ENCODE measurements at regions not wholly inside any gene's neighbourhood (a gene's known extent, or its start where the extent isn't known, plus 50 kb on each side); places are given as distances from the start of the nearest gene placed in this dataset.

DNA sequence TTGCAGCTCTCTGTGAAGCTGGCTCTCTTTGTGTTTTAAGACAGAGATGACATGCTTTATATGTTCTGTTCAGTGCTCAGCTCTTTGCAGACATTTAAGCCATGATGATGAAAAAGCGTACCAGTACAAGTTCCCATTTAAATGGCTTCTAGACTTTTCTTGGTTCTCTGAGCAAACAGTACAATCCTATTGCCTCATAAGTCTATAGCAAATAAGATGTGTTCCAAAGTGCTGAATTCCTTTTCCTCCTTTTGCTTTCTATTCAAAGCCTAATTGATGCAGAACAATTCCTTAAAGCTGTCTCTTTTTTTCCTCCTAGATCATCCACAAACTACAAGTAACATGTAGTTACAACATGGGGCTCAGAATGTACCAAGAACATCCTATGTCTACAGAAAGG lies 168.8 kb upstream of the SPATS2L start:
- no peak for DNase-seq (ENCODE audit: low spot score)

DNA sequence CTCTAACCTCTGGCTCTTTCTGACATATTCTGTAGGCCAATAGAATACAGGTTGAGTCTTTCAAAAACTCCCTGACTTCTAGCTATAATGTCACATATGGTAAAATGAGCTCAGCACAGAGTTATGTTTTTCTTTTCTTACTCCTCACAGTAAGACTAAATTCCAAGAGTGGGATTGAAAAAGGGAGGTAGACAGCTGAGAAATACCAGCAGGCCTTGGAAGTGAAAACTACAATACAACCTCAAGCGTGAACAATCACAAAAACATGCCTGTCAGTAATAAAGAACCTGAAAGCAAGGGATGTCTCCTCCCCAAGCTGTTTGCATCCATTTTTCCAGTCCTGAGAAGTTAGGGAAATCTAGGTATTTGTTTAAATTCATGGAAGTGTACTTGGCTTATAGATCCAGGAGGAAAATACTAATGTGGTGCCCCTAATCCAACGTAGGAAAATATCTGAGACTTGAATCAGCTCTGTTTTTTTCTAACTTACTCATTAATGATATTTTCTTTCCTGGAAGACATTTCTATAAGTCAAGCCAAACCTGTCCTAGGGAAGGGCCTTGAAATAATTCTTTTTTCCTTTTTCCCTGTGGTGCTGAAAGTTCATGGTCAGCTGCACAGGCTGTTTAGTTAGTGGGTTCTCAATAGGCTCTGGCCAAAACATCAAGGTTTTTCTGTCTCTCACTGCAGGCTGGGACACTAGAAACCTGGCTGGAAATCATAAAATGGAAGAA lies 167.9 kb upstream of the SPATS2L start:
- no peak for DNase-seq (ENCODE audit: low spot score)

DNA sequence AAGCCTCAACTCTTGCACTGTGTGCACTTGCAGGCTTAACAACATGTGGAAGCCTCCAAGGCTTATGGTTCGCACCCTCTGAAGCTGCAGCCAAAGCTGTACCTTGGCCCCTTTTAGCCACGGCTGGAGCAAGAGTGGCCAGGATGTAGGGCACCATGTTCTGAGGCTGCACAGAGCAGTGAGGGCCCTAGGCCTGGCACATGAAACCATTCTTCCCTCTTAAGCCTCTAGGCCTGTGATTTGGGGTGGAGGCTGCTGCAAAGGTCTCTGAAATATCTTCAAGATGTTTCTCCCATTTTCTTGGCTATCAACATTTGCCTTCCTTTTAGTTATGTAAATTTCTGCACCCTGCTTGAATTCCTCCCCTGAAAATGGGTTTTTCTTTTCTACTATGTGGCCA lies 161.9 kb upstream of the SPATS2L start:
- no peak for DNase-seq (ENCODE audit: low spot score)

DNA sequence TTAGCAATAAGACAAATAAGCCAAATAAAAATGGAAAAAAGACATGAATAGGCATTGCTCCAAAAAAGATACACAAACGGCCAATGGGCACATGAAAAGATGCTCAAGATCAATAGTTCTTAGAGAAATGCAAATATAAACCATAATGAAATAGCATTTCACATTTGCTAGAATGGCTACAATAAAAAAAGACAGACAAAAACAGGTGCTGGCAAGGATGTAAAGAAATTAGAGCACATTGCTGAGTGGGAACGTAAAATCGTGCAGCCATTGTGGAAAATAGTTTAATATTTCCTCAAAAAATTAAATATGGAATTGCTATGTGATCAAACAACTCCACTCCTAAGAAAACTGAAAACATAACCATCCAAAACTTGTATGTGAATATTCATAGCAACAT lies 160.0 kb upstream of the SPATS2L start:
- DNase-seq (ENCODE audit: low spot score) = no peak

DNA sequence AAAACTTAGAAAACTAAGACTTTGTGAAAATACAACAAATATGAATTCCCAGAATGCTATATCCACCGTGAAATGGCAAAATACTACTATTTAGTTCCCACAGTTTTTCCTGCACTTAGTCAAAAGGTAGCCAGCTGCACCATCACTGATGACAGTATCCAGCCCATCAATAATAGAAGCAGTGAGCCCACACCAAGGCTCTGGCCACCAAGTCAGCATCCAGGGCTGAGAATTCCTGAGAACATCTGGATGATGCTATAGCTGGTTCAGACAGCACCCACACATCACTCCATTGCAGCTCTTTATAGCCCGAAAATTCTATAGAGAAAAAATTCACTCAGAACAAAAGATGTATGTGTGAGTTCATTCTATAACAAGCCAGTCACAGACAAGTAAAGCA lies 159.1 kb upstream of the SPATS2L start:
- no peak for DNase-seq (ENCODE audit: low spot score)

DNA sequence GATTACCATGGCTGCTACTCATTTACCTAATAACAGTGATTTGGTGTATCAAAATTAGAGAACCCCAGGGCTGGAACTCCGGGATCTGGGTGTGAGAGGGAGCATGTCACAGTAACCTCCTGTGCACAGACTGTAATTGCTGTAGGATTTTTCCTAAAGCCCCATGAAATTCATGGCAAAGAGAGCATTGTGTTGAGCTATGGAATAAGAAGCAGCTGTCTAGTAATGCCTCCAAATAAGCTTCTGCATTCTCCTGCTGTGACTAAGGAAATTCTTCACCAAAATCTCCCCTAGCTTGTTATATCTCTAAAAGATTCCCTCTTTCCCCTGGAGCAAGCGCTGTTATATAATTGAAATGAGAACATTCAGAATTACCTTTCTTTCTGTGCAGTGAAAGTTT lies 158.1 kb upstream of the SPATS2L start:
- no peak for DNase-seq (ENCODE audit: low spot score)

DNA sequence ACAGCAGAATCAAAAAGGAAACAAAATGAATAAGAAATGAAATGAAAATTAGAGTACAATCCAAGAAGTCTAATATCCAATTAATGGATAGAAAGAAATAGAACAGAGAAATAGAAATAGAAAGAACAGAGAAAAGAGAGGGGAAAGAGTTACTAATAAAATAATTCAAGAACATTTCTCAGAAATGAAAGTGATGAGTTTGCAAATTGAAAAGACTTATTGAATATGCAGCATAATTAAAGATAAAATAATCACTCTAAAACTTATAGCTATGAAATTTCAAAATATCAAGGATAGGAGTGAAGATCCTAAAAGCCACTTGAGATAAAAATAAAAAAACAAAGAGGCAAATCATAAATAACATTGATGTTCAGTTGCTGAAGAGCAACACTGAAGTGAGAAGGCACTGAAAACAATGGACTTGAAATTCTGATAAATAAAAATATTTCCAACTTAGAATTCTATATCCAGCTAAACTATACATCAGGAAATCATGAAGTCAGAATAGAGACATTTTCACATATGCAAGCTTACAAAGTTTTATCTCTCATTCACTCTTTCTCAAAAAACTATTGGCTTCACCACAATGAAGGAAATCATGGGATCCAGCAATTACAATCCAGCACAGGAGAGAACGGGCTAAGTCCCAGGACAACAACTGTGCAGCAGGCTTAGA lies 155.9 kb upstream of the SPATS2L start:
- DNase-seq (ENCODE audit: low spot score) = no peak

DNA sequence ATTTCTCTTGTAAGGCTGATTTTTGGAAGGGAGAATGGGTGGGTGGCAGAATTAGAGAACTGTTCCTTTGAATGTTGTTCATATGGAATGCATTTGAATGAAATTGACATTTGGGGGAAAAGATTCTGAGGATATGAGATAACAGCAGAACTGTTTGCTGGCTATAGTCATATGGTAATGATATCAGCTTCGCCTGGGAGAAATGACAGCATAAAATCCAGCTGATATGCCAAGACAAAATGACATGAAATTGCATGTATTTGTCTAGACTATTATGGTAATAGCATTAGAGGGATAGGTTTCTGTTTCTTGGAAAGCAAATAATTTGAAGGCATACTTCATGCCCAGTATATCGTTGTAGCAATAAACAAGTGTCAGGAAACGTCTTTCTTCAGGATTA lies 150.8 kb upstream of the SPATS2L start:
- no peak for DNase-seq (ENCODE audit: low spot score)

DNA sequence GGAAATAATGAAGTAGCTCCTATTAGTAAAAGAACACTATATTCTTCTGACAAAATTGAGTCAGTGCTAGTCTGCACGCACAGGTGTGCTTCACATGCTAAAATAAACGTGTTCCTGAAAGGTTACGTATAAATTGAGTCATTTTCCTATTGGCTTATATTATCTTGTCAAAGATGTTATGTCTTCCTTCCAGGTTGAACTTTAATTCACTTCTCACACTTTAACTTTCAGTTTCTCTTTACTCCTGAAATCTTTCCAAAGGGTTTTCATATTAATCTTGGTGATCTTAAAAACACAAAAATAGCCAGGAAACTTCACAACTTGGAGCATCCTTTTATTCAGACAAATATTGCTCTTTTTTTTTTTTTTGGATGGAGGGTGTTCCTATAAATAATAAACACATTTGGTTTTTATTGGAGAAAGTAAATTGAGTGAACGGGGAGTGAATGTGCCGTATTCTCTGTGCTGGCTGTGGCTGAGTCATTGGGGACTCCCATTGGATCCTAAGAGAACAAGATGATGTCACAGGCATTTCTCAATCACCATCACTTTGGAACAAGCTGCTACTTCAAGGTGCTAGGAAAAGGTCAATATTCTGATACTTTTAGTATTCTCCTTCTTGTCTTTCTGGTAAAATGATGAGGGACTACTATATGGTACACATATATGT lies 150.2 kb upstream of the SPATS2L start:
- DNase-seq (ENCODE audit: low spot score) = no peak

DNA sequence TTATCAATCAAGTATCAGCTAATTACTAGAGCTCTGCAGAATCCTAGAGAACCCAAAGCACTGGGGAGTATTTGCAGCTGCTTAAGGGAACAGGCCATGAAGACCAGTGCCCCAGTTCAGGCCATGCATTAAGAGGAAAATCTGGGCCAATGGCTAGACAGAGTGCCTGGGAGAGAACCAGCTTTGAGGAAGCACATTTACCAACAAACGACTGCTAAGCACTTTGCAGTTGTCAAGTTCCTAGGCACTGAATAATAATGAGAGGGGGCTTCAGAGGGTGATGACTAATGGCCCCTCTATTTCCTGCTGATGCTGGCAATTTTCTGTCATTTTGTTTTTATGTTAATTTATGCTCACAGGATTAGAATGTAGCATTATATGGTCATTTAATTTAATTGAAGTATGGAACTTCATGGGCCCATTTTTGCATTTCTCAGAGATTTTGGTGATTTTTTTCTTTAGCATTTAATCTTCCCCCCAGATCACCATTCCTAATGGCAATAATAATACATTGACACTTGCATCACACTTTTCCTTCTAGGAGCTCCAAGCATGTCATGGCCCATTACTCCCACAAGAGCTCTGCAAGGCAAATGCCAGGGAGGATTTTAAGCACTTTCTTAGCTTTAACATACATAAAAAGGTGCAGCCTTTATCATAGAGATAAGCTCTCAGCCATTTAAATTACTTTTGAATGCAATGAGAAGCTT lies 147.7 kb upstream of the SPATS2L start:
- DNase-seq (ENCODE audit: low spot score) = no peak

DNA sequence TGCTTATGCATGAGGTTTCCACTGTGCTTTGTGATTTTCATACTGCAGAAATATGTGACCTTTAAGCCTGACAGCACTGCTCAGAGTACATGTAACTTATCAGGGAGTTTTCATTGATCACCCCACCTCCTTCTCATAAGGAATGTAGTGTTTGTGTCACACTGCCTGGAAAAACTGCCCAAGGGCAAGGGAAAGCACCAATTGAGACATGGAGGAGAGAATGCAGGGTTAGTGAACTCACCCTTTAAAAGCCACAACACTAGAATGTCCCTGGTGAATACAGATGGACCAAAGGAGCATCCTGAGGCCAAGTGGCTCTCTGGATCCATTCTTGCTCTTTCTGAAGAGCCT lies 147.2 kb upstream of the SPATS2L start:
- DNase-seq (ENCODE audit: low spot score) = no peak

DNA sequence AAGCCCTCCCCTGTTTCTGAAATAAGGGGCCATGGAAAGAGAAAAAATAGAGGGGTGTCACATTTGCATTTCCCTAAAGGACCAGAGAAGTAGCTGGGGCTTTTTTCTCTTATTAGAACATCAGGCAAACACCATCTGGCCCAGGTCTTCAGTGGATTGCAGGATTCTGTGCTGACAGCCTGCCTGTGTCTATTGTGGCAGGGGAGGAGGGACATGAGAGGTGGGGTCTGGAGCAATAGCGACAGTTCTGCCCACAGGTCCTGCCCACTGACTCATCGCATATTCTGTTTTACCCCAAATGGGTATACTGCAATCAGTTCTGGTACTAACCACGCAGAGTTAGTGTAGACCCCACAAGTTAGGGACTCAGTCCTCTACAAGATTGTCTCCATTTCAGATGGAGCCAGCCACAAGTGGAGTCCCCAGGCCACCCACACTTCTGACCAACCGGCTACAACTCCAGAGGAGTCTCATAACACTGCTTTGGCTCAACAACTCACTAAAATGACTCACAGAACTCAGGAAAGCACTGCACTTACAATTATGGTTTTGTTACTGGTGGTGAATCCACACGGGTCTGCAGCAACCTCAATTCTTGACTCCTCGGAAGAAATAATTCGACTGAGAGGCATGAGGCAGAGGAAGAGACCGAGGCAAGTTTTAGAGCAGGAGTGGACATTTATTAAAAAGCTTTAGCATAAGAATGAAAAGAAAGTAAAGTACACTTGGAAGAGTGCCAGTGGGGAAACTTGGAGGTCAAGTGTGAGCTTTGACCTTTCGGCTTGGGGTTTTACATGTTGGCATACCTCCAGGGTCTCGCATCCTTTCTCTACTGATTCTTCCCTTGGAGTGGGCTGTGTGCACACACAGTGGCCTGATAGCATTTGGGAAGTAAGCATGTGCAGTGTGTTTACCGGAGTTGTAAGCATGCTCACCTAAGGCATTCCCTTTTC lies 146.4 kb upstream of the SPATS2L start:
- DNase-seq (ENCODE audit: low spot score) = no peak

DNA sequence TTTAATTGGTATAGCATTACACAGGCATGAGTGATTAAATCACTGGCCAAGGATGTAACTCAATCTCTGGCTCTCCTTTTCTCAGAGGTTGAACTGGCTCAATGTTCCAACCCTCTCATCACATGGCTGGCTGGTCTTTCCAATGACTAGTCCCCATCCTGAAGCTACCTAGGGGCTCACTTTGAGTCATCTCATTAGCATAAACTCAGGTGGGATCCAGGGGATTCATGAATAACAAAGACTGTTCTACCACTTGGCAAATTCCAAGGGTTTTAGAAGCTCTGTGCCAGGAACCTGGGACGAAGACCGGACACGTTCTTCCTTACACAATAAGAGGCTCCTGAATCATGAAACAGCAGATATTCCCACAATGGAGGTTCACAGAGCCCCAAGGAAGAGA lies 145.0 kb upstream of the SPATS2L start:
- DNase-seq (ENCODE audit: low spot score) = no peak

DNA sequence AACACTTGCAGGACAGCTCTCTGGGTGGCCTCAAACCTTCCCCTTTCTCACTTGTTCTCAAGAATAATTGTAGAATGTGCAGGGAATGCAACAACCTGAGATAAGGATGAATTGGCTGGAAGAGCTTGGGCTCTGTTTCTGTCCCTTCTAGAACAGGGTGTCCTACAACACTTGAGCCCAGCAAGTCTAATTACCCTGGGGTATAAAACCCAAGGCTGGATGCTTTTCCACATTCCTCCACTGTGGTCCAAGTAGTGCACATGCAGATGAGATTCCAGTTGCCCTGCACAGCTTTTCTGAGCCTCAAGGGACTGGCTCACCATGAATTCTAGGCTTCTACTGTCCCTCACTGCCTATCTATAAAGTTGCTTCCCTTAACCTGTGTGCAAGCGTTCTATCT lies 140.8 kb upstream of the SPATS2L start:
- DNase-seq (ENCODE audit: low spot score) = no peak

DNA sequence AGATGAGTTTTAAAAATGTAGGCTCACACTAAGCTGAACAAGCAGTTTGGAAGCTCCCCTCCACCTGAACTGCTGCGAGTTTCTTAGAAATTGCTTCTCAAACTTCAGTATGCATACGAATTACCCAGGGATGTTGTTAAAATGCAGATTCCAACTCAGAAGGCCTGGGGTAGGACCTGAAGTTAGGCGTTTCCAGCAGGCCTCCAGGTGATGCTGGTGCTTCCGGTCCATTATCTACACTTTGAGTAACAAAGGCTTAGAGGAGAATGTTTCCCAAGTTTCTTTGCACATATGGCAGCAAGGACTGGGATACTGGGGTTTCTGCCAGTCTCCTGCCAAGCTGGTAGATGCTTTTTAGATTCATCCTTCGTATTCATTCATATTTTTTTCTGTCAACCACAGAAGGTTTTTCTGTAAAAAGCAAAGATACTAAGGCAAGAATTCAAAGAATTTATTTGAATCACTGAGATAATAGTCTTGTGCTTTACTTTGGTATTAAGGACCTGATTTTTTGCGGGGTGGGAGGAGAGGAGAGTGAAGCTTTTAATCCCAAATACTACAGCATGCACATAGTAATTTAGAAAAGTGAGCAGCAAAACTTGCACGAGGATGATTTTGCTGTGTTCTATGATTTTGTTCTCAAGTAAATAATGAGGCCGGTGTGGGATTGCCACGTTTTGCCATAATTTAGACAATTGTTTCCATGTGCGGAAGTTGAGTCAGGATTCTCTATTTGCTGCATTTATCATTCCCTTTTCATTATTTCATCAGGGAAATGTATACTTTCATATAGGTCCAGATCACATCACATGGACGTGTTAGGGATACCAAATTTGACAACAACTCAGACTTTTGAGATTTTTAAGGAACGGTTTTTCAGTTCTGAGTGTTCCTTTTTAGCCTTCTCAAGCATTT lies 137.6 kb upstream of the SPATS2L start:
- DNase-seq (ENCODE audit: low spot score) = no peak

DNA sequence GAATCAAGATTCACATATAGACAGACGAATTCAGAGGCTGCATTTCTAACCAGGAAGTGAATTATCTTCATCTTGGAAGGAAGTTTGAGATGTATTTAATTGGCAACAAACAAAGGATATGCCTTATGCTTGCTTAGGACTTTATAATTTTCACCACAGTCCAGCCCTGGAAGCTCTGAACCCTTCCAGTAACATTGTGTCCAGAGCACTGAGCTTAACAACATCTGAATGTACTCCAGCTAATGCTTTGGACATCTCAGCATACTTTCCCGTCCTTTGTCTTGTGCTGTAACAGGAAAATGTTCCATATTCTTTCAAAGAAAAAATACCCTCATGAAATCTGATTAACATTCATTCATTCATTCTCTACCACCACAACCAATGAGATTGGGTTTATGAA lies 136.3 kb upstream of the SPATS2L start:
- no peak for DNase-seq (ENCODE audit: low spot score)

DNA sequence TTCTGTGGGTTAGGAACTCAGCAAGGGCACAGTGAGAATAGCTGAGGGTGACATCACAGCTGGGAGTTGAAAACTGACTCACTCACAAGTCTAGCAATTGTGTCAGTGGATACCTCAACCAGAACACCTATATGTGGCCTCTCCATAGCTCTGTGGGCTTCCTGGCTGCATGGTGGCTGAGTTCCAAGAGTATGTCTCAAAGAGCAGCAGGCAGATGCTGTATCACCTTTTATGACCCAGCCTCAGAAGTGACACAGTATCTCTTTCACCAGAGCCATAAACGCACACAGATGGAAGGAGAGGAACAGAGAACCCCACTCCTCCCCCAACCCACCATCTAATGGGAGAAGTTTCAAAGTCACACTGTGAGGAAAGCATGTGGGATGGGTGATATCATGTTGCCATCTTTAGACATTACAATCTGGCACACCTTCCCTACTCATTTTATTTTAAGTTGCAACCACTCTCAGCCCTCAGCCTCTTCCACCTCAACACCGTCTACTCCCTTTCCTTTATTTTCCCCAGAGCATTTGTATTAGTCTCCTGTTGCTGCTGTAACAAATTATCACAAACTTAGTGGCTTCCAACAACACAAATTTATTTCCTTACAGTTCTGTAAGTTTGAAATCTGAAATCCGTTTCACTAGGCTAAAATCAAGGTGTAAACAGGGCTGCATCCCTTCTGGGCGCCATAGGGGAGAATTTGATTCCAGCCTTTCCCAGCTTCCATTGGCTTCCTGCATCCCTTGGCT lies 134.6 kb upstream of the SPATS2L start:
- no peak for DNase-seq (ENCODE audit: low spot score)

DNA sequence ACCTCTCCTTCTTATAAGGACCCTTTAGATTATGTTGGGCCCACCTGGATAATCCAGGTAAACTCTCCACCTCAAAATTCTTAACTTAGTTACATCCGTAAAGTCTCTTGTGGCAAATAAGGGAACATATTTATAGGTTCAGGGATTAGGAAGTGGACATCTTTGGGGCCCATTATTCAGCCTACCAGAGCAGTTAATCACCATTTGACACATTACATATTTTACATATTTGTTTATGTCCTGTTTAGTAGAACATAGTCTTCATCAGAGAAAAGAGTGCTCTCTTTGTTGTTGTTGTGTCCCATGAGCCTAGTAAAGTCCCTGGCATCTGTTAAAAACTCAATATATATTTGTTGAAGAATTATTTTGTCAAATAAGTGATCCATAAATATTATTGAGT lies 134.0 kb upstream of the SPATS2L start:
- no peak for DNase-seq (ENCODE audit: low spot score)

DNA sequence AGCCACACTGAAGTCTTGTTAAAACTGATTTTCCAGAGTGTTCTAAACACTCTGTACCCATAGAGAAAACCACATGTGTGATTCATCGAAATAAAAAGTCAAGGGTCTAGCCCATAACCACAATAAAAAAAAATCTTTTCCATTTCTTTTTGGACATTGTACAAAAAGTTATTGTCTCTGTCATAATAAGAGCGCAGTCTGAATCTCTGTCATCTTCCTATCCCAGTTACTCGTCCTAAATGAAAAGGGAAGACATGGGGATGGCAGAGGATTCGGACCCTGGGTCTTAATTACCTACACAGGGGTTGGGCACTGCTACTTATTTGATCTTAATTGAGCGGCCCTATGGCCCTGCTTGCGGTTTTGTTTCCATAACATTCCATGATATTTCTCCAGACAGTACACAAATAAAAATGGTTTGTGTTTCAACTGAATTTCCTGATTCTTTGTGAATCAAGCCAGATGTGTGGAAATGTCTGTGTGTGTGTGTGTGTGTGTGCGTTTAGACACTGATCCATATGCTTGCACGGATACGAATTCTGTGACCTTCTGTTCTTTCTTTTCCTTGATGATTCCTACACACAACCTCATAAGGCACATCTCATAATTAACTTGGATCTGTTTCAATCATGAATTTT lies 133.4 kb upstream of the SPATS2L start:
- DNase-seq (ENCODE audit: low spot score) = no peak

Data from globus pallidus (tissue), 1 donor.